CD14-positive monocyte (primary cell): ENCODE measurements at regions not wholly inside any gene's neighbourhood (a gene's known extent, or its start where the extent isn't known, plus 50 kb on each side); places are given as distances from the start of the nearest gene placed in this dataset.
A peak's percentile ranks its signal among the peaks of the same experiment; 100 is the strongest.

Source experiments
- DNase-seq, 3 donors: peaks; one replicate each; pipeline ENCODE4 v3.0.0-alpha.2; 2011 to 2022
- H2AFZ ChIP-seq: 2 replicates; pipeline ENCODE4 v1.6.0; 2012; ENCODE audit warnings: mild to moderate bottlenecking, low read depth, low read length, inconsistent platforms; ENCODE audit not compliant: insufficient read depth, poor library complexity, severe bottlenecking
- H3K27ac ChIP-seq, 2 donors: 1 replicate in 1 of 2; 2 replicates in 1 of 2; pipeline ENCODE4 v1.5.1; 2012 to 2013; ENCODE audit warnings: low read length in 2 of 2, control low read depth in 1 of 2, inconsistent platforms in 1 of 2, low read depth in 1 of 2, mild to moderate bottlenecking in 1 of 2
- H3K27me3 ChIP-seq, 2 donors: one replicate each; pipeline versions ENCODE4 v1.6.0 to v1.6.1; 2011 to 2013; ENCODE audit warnings: low read length in 2 of 2; ENCODE audit not compliant: control insufficient read depth in 2 of 2, insufficient read depth in 2 of 2
- H3K36me3 ChIP-seq, 2 donors: replicated peaks in 1 of 2; 1 replicate in 1 of 2; 2 replicates in 1 of 2; pipeline versions ENCODE4 v1.5.1 to v1.6.1; 2012 to 2013; ENCODE audit warnings: low read length in 2 of 2, control low read depth in 1 of 2, inconsistent platforms in 1 of 2, mild to moderate bottlenecking in 1 of 2; ENCODE audit not compliant: insufficient read depth in 2 of 2, control insufficient read depth in 1 of 2
- H3K4me1 ChIP-seq, 2 donors: 1 replicate in 1 of 2; 2 replicates in 1 of 2; pipeline versions ENCODE4 v1.5.1 to v1.6.1; 2012 to 2013; ENCODE audit warnings: low read length in 2 of 2, control low read depth in 1 of 2, inconsistent platforms in 1 of 2, mild to moderate bottlenecking in 1 of 2, moderate library complexity in 1 of 2; ENCODE audit not compliant: insufficient read depth in 2 of 2, control insufficient read depth in 1 of 2
- H3K4me2 ChIP-seq: replicated peaks from 2 replicates; pipeline ENCODE3; 2012; ENCODE audit warnings: low read length, moderate library complexity, mild to moderate bottlenecking; ENCODE audit not compliant: poor library complexity, severe bottlenecking; ENCODE audit errors: extremely low read depth
- H3K4me3 ChIP-seq, 3 experiments: fragments of 200-600 bp in 1 of 3; sonication (generic) in 1 of 3; replicated peaks in 1 of 3; 1 replicate in 2 of 3; 2 replicates in 1 of 3; pipeline ENCODE4 v1.5.1; 2011 to 2013; ENCODE audit warnings: low read length in 3 of 3, mild to moderate bottlenecking in 3 of 3, control low read depth in 2 of 3, low read depth in 2 of 3, inconsistent platforms in 1 of 3, moderate library complexity in 1 of 3
- H3K79me2 ChIP-seq: 2 replicates; pipeline ENCODE4 v1.6.0; 2012; ENCODE audit warnings: mild to moderate bottlenecking, control low read depth, inconsistent platforms, low read length, moderate library complexity; ENCODE audit not compliant: insufficient read depth
- H3K9ac ChIP-seq: 2 replicates; pipeline ENCODE4 v1.6.0; 2017; ENCODE audit warnings: low read length, mild to moderate bottlenecking; ENCODE audit not compliant: insufficient read depth, poor library complexity, severe bottlenecking
- H3K9me3 ChIP-seq, 2 donors: replicated peaks in 1 of 2; 1 replicate in 1 of 2; 2 replicates in 1 of 2; pipeline versions ENCODE4 v1.5.1 to v1.6.1; 2012 to 2013; ENCODE audit warnings: low read length in 2 of 2, control low read depth in 1 of 2; ENCODE audit not compliant: control insufficient read depth in 1 of 2, insufficient read depth in 1 of 2
- H4K20me1 ChIP-seq: 2 replicates; pipeline ENCODE4 v1.6.0; 2012; ENCODE audit warnings: mild to moderate bottlenecking, low read length, control low read depth, moderate library complexity; ENCODE audit not compliant: insufficient read depth
- H3K27ac Mint-ChIP-seq, 7 donors: one replicate each; pipeline ENCODE4 v1.8.0; 2020; ENCODE audit warnings: mild to moderate bottlenecking in 7 of 7, mixed read lengths in 7 of 7, moderate library complexity in 6 of 7, inconsistent platforms in 2 of 7
- H3K27me3 Mint-ChIP-seq, 3 donors: one replicate each; pipeline ENCODE4 v1.8.0; 2021 to 2022; ENCODE audit warnings: low read depth in 3 of 3, mild to moderate bottlenecking in 3 of 3, mixed read lengths in 3 of 3, moderate library complexity in 3 of 3, inconsistent platforms in 1 of 3
- H3K36me3 Mint-ChIP-seq, 2 donors: one replicate each; pipeline ENCODE4 v1.8.0; 2020; ENCODE audit warnings: mixed read lengths in 2 of 2, inconsistent platforms in 1 of 2, mild to moderate bottlenecking in 1 of 2
- H3K4me1 Mint-ChIP-seq: one replicate; pipeline ENCODE4 v1.8.0; 2020; ENCODE audit warnings: mild to moderate bottlenecking, mixed read lengths
- H3K4me3 Mint-ChIP-seq, 2 donors: one replicate each; pipeline ENCODE4 v1.8.0; 2020; ENCODE audit warnings: mild to moderate bottlenecking in 2 of 2, mixed read lengths in 2 of 2, moderate library complexity in 1 of 2
- H3K9me3 Mint-ChIP-seq, 7 donors: one replicate each; pipeline ENCODE4 v1.8.0; 2020 to 2022; ENCODE audit warnings: mixed read lengths in 7 of 7, mild to moderate bottlenecking in 6 of 7, moderate library complexity in 6 of 7, inconsistent platforms in 2 of 7
- WGBS: methylation state at CpG from one replicate; pipeline ENCODE4 v1.1.5; 2013; ENCODE audit warnings: missing lambda C conversion rate; ENCODE audit not compliant: insufficient coverage; 5-methylcytosine and 5-hydroxymethylcytosine counted together
- intact Hi-C, 2 donors: fragments of 100-400 bp; cut with micrococcal nuclease; formaldehyde crosslinking; loops; one replicate each; pipeline versions ENCODE4 v1.15.0 to v1.15.1; 2023
- TF ChIP-seq, protein P1 (sequence below): fragments of 200-600 bp; IDR thresholded peaks from one replicate; pipeline ENCODE4 v1.8.0; 2022; ENCODE audit warnings: antibody characterized with exemption, mild to moderate bottlenecking

DNA sequence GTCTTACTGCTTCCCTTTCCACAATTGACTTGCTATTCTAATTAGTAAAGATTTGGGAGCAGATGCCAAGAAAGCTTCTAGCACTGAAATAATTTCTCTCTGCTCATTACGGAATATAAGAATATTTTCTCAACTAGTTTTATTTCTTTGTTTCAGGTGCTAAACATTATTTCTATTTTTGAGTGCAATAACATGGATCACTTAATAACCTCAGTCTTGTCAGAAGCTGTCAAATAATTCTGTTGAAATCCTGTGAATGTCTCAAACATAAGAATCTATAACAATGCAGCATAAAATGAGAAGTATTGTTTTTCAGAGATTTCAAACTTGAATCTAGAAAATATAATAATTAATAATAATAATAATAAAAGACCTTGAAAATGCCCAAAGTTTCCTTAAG is 1221.0 kb downstream of the DSC3 start:
- no peaks in the 10 kb centered on the region for H3K79me2 ChIP-seq
- intact Hi-C loops, result no loop called here
- no peak overlapping the region for H3K27ac Mint-ChIP-seq

DNA sequence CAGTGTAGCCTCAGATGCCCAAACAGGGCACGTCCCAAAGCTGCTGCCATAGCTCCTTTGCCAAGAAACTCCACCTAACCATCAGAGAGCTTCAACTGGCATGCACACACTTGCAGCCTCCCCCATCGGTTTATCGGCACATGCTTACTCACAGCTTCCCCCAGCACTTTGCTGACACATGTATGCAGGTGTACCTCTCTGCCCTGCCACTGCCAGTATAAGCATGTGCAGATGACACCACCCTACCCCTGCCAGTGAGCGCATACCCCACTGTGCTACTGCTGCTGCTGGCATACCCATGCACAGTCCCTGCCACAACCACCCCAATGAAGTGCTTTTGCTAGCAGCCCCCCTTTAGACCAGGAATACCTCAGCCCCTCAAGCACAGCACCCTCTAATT is 1231.0 kb downstream of the DSC3 start:
- no peak overlapping the region for H3K4me2 ChIP-seq
- intact Hi-C loops, result no loop called here
- peaks cover 10 to 16% of the 10 kb centered on the region in 2 donors for H3K9me3 ChIP-seq
- Mint-ChIP-seq H3K9me3 (peaks cover 0 to 18% (median 11%) of the 10 kb centered on the region in 7 donors), H3K4me1 (no peaks in the 10 kb centered on the region), H3K27ac (peak overlapping the region in 1 of 7 donors; percentile 8), H3K36me3 (no peaks in the 10 kb centered on the region), H3K4me3 (no peak overlapping the region), H3K27me3 (no peaks in the 10 kb centered on the region)
- TF ChIP-seq, protein P1, sequence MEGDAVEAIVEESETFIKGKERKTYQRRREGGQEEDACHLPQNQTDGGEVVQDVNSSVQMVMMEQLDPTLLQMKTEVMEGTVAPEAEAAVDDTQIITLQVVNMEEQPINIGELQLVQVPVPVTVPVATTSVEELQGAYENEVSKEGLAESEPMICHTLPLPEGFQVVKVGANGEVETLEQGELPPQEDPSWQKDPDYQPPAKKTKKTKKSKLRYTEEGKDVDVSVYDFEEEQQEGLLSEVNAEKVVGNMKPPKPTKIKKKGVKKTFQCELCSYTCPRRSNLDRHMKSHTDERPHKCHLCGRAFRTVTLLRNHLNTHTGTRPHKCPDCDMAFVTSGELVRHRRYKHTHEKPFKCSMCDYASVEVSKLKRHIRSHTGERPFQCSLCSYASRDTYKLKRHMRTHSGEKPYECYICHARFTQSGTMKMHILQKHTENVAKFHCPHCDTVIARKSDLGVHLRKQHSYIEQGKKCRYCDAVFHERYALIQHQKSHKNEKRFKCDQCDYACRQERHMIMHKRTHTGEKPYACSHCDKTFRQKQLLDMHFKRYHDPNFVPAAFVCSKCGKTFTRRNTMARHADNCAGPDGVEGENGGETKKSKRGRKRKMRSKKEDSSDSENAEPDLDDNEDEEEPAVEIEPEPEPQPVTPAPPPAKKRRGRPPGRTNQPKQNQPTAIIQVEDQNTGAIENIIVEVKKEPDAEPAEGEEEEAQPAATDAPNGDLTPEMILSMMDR, result no peak
- no peaks in the 10 kb centered on the region for H3K4me1 ChIP-seq
- no peak for DNase-seq
- no peaks in the 10 kb centered on the region for H4K20me1 ChIP-seq
- H3K27ac ChIP-seq, result no peak overlapping the region
- no peak overlapping the region for H3K9ac ChIP-seq
- 95% methylated on average over 4 of the region's 4 CpGs for WGBS
- H2AFZ ChIP-seq, result no peak overlapping the region
- H3K4me3 ChIP-seq, result no peak overlapping the region
- H3K36me3 ChIP-seq, result no peaks in the 10 kb centered on the region
- no peaks in the 10 kb centered on the region for H3K27me3 ChIP-seq
- no peaks in the 10 kb centered on the region for H3K79me2 ChIP-seq

More for the DNA sequence above, 1221.0 kb downstream of the DSC3 start:
- no CpG with 5 or more reads among the region's 1 CpG for WGBS
- TF ChIP-seq, protein P1, result no peak
- Histone ChIP-seq H3K9me3 (no peaks in the 10 kb centered on the region), H3K4me1 (no peaks in the 10 kb centered on the region), H3K4me2 (no peak overlapping the region), H4K20me1 (no peaks in the 10 kb centered on the region), H3K27me3 (no peaks in the 10 kb centered on the region), H2AFZ (no peak overlapping the region), H3K36me3 (no peaks in the 10 kb centered on the region), H3K9ac (no peak overlapping the region), H3K4me3 (no peak overlapping the region), H3K27ac (no peak overlapping the region)
- Mint-ChIP-seq H3K36me3 (no peaks in the 10 kb centered on the region), H3K4me3 (no peak overlapping the region), H3K27me3 (no peaks in the 10 kb centered on the region), H3K9me3 (peaks cover 0 to 3% (median 0%) of the 10 kb centered on the region in 7 donors), H3K4me1 (no peaks in the 10 kb centered on the region)
- DNase-seq, result no peak
